ENCODE measurements at regions not wholly inside any gene's neighbourhood (a gene's known extent, or its start where the extent isn't known, plus 50 kb on each side); places are given as distances from the start of the nearest gene placed in this dataset.

DNA sequence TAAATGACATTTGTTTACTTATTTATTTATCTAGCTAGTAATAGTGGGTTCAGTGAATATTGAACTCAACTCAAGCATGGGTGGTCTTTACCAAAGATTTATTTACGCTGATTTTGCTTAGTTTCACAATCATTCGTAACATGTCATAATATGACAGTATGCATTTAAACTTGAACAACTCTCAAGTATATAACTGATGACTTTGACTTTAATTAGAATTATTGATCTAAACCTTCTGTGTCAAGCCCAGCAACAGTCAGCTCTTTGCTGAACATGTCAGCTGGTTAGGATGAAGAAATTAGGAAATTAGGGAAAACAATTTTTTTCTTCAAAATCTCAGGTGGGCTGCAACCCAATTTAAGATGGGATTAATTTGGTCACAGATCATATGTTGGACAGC, 210.5 kb upstream of the G2E3 start:
- H3K4me1 Mint-ChIP-seq (ENCODE audit: low read depth) = peaks cover 2% of the 10 kb centered on the region
- no peak overlapping the region for H3K27ac Mint-ChIP-seq
- DNase-seq (ENCODE audit: low spot score, unreplicated experiment) = no peak
- H3K27me3 Mint-ChIP-seq = peaks cover 5% of the 10 kb centered on the region
- peaks cover 6% of the 10 kb centered on the region for H3K9me3 Mint-ChIP-seq (ENCODE audit: low read depth)
- TF ChIP-seq, protein P1, sequence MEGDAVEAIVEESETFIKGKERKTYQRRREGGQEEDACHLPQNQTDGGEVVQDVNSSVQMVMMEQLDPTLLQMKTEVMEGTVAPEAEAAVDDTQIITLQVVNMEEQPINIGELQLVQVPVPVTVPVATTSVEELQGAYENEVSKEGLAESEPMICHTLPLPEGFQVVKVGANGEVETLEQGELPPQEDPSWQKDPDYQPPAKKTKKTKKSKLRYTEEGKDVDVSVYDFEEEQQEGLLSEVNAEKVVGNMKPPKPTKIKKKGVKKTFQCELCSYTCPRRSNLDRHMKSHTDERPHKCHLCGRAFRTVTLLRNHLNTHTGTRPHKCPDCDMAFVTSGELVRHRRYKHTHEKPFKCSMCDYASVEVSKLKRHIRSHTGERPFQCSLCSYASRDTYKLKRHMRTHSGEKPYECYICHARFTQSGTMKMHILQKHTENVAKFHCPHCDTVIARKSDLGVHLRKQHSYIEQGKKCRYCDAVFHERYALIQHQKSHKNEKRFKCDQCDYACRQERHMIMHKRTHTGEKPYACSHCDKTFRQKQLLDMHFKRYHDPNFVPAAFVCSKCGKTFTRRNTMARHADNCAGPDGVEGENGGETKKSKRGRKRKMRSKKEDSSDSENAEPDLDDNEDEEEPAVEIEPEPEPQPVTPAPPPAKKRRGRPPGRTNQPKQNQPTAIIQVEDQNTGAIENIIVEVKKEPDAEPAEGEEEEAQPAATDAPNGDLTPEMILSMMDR (IDR thresholded peaks at IDR 0.05; ENCODE audit: unreplicated experiment) = no peak
- no peak overlapping the region for H3K4me3 Mint-ChIP-seq (ENCODE audit: low read depth)
- H3K36me3 Mint-ChIP-seq (ENCODE audit: insufficient read depth) = no peaks in the 10 kb centered on the region

DNA sequence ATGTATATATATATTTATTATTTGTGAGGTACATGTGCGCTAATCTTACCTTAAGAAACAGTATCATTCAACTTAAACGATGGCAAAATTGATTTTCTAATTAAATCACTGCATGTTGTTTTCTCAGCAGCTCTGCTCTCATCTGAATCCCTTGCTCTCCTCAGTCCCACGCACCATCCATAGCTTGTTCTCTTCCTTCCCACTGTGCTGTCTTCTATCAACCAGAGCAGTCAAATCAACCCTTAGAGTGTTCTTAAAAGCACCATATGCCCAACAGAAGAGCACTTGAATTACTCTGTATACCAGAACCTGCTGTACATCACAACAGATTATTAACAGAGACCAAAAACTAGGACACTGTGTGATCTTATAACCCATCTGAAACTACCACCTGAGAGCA, 209.4 kb upstream of the G2E3 start:
- Mint-ChIP-seq H3K9me3 (ENCODE audit: low read depth) (peaks cover 6% of the 10 kb centered on the region), H3K4me3 (ENCODE audit: low read depth) (no peak overlapping the region), H3K4me1 (ENCODE audit: low read depth) (peaks cover 2% of the 10 kb centered on the region), H3K27me3 (peaks cover 5% of the 10 kb centered on the region), H3K27ac (no peak overlapping the region), H3K36me3 (ENCODE audit: insufficient read depth) (no peaks in the 10 kb centered on the region)
- TF ChIP-seq, protein P1 (IDR thresholded peaks at IDR 0.05; ENCODE audit: unreplicated experiment) = no peak
- DNase-seq (ENCODE audit: low spot score, unreplicated experiment) = no peak

DNA sequence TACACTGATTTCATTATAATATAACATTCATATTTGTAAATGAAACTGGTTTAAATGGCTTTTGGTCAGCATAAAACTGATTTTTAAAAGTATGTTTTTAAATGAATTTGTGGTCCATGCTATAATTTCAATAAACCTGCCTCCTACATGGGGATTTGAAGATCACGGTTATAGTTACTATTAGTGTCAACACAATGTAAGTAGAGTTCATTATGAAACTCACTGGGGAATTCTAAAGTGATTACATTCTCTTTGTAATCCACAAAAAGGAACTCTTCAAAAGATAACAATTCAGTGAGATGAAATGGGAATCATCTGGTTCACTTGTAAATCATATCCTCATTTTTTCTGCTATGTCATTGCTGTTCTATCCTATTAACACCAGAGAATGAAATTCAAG, 204.5 kb upstream of the G2E3 start:
- no peak overlapping the region for H3K27ac Mint-ChIP-seq

DNA sequence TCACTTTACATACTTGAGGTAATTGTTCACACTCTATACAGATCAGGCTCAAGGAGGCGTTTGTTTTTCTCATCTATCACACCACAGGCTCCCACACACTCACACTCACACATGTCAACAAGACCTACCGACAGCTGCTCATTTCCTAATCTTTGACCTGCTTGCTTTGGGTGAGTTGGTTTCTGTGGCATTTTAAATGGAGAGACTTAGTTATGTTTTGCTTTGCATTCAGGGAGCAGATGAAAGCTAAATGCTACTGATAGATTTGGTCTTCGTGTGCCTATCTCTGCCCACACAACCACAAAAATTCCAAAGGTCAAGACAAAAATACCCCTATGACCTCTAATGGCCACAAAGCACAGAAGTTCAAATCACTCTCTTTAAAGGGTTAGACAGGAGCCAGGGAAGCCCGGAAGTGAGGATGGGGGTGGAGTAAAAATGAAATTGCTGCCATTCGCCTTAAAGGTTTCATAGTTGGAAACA, 203.5 kb upstream of the G2E3 start:
- Mint-ChIP-seq H3K27ac (no peak overlapping the region), H3K9me3 (ENCODE audit: low read depth) (no peaks in the 10 kb centered on the region), H3K36me3 (ENCODE audit: insufficient read depth) (no peaks in the 10 kb centered on the region), H3K27me3 (peaks cover 5% of the 10 kb centered on the region), H3K4me1 (ENCODE audit: low read depth) (peaks cover 11% of the 10 kb centered on the region), H3K4me3 (ENCODE audit: low read depth) (no peak overlapping the region)
- TF ChIP-seq, protein P1 (IDR thresholded peaks at IDR 0.05; ENCODE audit: unreplicated experiment) = no peak
- no peak for DNase-seq (ENCODE audit: low spot score, unreplicated experiment)

More for the DNA sequence above, 204.5 kb upstream of the G2E3 start:
- Mint-ChIP-seq H3K4me3 (ENCODE audit: low read depth) (no peak overlapping the region), H3K27me3 (peaks cover 5% of the 10 kb centered on the region), H3K9me3 (ENCODE audit: low read depth) (no peaks in the 10 kb centered on the region), H3K36me3 (ENCODE audit: insufficient read depth) (no peaks in the 10 kb centered on the region), H3K4me1 (ENCODE audit: low read depth) (peaks cover 12% of the 10 kb centered on the region)
- DNase-seq (ENCODE audit: low spot score, unreplicated experiment) = no peak
- TF ChIP-seq, protein P1 (IDR thresholded peaks at IDR 0.05; ENCODE audit: unreplicated experiment) = no peak

DNA sequence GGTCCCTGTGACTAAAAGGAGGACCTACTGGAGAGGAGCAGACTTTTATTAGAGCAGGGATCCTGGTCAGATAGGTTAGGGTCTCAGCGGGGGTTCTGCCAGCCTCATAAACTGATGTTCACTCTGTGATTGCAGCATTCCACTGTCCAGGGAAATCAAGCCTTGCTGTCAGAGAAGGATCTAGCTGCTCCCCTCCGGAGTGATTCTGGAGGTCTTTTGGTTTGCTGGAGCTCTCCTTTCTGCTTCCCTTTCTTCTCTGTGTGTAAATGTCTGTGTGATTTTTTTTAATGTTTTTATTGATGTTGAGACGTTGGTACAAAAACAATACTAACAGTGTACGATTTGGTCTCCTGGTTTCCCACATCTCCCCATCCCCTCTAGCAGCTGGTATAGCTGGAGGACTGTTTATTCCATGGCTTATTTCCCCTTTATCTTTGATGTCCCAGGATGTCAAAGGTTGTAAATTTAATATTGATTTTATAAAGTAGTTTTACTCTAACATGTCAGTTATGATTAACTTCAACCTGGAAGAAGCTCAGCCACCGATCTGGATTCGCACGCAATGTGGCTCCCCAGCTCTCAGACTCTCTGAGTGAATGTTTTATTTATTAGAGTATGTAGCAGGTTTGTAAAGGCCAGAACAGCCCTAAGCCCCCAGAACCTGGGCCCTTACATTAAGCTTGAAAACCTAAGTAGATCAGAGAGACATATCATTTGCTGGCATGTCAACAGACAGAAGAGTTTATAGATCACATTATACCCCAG, 202.3 kb upstream of the G2E3 start:
- no peak for DNase-seq (ENCODE audit: low spot score, unreplicated experiment)
- H3K4me3 Mint-ChIP-seq (ENCODE audit: low read depth) = no peak overlapping the region
- TF ChIP-seq, protein P1 (IDR thresholded peaks at IDR 0.05; ENCODE audit: unreplicated experiment) = no peak
- H3K9me3 Mint-ChIP-seq (ENCODE audit: low read depth) = no peaks in the 10 kb centered on the region
- H3K4me1 Mint-ChIP-seq (ENCODE audit: low read depth) = peaks cover 11% of the 10 kb centered on the region
- H3K36me3 Mint-ChIP-seq (ENCODE audit: insufficient read depth) = no peaks in the 10 kb centered on the region
- peaks cover 3% of the 10 kb centered on the region for H3K27me3 Mint-ChIP-seq
- no peak overlapping the region for H3K27ac Mint-ChIP-seq

All from progenitor cell of endocrine pancreas (in vitro differentiated cells).